ENCODE measurements at regions not wholly inside any gene's neighbourhood (a gene's known extent, or its start where the extent isn't known, plus 50 kb on each side); places are given as distances from the start of the nearest gene placed in this dataset.
A peak's percentile ranks its signal among the peaks of the same experiment; 100 is the strongest.

DNA sequence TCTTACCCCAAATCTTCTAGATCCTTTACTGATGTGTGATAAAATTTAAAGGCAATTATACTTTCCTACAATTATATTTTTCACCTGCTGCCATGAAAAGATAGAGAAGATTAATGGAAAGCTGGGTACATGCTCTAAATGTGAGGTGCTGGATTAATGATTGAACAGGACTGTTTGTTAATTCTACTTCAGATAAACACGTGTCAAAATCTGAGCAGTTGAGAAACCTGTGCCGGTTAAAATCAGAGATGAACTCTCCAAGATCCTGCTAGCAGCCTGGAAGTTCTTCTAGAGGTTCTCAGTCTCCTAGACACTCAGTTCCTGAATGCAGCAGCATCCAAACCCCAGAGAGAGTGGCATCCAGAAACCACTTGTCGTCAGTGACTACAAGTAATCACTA is 69.2 kb downstream of the INHBA start:
- TF ChIP-seq TAF1 (conservative IDR thresholded peaks at IDR 0.05) = no peak
- TF ChIP-seq, protein P1, sequence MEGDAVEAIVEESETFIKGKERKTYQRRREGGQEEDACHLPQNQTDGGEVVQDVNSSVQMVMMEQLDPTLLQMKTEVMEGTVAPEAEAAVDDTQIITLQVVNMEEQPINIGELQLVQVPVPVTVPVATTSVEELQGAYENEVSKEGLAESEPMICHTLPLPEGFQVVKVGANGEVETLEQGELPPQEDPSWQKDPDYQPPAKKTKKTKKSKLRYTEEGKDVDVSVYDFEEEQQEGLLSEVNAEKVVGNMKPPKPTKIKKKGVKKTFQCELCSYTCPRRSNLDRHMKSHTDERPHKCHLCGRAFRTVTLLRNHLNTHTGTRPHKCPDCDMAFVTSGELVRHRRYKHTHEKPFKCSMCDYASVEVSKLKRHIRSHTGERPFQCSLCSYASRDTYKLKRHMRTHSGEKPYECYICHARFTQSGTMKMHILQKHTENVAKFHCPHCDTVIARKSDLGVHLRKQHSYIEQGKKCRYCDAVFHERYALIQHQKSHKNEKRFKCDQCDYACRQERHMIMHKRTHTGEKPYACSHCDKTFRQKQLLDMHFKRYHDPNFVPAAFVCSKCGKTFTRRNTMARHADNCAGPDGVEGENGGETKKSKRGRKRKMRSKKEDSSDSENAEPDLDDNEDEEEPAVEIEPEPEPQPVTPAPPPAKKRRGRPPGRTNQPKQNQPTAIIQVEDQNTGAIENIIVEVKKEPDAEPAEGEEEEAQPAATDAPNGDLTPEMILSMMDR (IDR thresholded peaks at IDR 0.05; ENCODE audit: low read depth, low read length, missing input control) = no peak
- TF ChIP-seq, protein P2, sequence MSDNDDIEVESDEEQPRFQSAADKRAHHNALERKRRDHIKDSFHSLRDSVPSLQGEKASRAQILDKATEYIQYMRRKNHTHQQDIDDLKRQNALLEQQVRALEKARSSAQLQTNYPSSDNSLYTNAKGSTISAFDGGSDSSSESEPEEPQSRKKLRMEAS (IDR thresholded peaks at IDR 0.05) = no peak
- no peak for TF ChIP-seq GABPA (IDR thresholded peaks at IDR 0.05 in 1 of 2, conservative IDR thresholded peaks at IDR 0.05 in 1 of 2)
- TF ChIP-seq HNF4G (IDR thresholded peaks at IDR 0.05) = no peak
- TF ChIP-seq, protein P3, sequence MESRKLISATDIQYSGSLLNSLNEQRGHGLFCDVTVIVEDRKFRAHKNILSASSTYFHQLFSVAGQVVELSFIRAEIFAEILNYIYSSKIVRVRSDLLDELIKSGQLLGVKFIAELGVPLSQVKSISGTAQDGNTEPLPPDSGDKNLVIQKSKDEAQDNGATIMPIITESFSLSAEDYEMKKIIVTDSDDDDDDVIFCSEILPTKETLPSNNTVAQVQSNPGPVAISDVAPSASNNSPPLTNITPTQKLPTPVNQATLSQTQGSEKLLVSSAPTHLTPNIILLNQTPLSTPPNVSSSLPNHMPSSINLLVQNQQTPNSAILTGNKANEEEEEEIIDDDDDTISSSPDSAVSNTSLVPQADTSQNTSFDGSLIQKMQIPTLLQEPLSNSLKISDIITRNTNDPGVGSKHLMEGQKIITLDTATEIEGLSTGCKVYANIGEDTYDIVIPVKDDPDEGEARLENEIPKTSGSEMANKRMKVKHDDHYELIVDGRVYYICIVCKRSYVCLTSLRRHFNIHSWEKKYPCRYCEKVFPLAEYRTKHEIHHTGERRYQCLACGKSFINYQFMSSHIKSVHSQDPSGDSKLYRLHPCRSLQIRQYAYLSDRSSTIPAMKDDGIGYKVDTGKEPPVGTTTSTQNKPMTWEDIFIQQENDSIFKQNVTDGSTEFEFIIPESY (IDR thresholded peaks at IDR 0.05) = peak; percentile 20
- TF ChIP-seq HNF4A (conservative IDR thresholded peaks at IDR 0.05) = no peak

Measured in liver (tissue), 3 donors.